ENCODE measurements at regions not wholly inside any gene's neighbourhood (a gene's known extent, or its start where the extent isn't known, plus 50 kb on each side); places are given as distances from the start of the nearest gene placed in this dataset.
"Not testable (repeated sequence)": the region's sequence is repeated elsewhere in the genome, so short reads cannot be mapped to it uniquely, and the experiment has no call there.

DNA sequence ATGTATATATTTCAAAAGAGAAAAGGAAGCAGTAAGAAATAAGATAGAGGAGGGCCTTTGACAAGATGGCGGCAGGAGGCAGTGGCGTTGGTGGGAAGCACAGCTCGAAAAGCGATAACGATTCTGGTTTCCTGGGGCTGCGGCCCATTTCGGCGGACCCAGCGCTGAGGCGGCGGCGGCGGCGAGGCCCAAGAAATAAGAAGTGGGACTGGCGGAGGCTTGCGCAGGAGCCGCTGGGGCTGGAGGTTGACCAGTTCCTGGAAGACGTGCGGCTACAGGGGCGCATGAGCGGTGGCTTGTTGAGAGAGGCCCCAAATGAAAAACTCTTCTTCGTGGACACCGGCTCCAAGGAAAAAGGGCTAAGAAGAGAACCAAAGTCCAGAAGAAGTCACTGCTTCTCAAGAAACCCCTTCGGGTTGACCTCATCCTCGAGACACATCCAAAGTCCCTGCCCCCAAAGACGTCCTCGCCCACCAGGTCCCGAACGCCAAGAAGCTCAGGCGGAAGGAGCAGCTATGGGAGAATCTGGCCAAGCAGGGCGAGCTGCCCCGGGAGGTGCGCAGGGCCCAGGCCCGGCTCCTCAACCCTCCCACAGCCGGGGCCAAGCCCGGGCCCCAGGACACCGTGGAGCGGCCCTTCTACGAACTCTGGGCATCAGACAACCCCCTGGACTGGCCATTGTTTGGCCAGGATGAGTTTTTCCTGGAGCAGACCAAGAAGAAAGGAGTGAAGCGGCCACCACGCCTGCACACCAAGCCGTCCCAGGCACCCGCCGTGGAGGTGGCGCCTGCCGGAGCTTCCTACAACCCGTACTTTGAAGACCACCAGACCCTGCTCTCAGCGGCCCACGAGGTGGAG is 624.3 kb downstream of the MCTP2 start:
- DNase-seq (ENCODE audit: insufficient read length, low spot score) (no peak), FAIRE-seq (no peak)
- no peak for TF ChIP-seq POLR2AphosphoS5 (IDR thresholded peaks at IDR 0.05; ENCODE audit: low read depth, low read length)
- TF ChIP-seq POU2F2 (IDR thresholded peaks at IDR 0.05; ENCODE audit: low read depth, low read length) = no peak
- TF ChIP-seq SPI1 (IDR thresholded peaks at IDR 0.05; ENCODE audit: low read depth, low read length) = no peak
- no peak for TF ChIP-seq PAX5 (IDR thresholded peaks at IDR 0.05; ENCODE audit: insufficient read depth, low read length, severe bottlenecking)
- no peak for TF ChIP-seq TAF1 (IDR thresholded peaks at IDR 0.05; ENCODE audit: low read depth, low read length)
- no peak for TF ChIP-seq POLR2A (IDR thresholded peaks at IDR 0.05; ENCODE audit: low read depth, low read length)

DNA sequence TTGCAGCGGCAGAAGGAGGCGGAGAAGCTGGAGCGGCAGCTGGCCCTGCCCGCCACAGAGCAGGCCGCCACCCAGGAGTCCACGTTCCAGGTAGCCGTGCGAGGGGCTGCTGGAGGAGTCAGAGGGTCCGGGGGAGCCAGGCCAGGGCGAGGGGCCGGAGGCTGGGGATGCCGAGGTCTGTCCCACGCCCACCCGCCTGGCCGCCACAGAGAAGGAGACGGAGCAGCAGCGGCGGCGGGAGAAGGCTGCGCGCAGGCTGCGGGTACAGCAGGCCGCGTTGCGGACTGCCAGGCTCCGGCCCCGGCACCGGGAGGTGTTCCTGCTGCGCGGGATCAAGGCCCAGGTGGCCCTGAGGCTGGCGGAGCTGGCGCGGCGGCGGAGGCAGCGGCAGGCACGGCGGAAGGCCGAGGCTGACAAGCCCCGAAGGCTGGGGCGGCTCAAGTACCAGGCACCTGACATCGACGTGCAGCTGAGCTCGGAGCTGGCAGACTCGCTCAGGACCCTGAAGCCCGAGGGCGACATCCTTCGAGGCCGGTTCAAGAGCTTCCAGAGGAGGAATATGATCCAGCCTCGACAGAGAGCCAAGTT is 625.0 kb downstream of the MCTP2 start:
- no peak for FAIRE-seq
- DNase-seq (ENCODE audit: insufficient read length, low spot score) = no peak
- TF ChIP-seq PAX5 (IDR thresholded peaks at IDR 0.05; ENCODE audit: insufficient read depth, low read length, severe bottlenecking) (no peak), POLR2AphosphoS5 (IDR thresholded peaks at IDR 0.05; ENCODE audit: low read depth, low read length) (no peak), TAF1 (IDR thresholded peaks at IDR 0.05; ENCODE audit: low read depth, low read length) (no peak), SPI1 (IDR thresholded peaks at IDR 0.05; ENCODE audit: low read depth, low read length) (no peak), POLR2A (IDR thresholded peaks at IDR 0.05; ENCODE audit: low read depth, low read length) (no peak), POU2F2 (IDR thresholded peaks at IDR 0.05; ENCODE audit: low read depth, low read length) (no peak)

DNA sequence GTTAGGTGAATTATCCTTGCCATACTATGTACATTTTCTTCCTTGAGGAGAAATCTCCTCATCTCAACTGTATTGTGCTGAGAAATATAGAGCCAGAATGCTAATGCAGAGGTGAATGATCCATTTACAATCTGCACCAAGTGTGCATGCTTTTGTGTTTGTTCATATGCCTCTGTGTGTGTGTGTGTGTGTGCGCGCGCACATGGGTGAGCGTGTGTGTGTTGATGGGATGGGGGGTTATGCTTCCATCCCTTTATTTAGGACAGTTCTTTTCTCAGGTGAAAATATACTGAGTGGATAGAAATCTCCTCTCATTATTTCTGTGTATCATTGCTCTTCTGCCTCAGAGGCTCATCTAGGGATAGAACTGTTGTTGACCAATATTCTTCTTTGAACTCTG is 626.1 kb downstream of the MCTP2 start:
- FAIRE-seq (no peak), DNase-seq (ENCODE audit: insufficient read length, low spot score) (no peak)
- no peak for TF ChIP-seq TAF1 (IDR thresholded peaks at IDR 0.05; ENCODE audit: low read depth, low read length)

DNA sequence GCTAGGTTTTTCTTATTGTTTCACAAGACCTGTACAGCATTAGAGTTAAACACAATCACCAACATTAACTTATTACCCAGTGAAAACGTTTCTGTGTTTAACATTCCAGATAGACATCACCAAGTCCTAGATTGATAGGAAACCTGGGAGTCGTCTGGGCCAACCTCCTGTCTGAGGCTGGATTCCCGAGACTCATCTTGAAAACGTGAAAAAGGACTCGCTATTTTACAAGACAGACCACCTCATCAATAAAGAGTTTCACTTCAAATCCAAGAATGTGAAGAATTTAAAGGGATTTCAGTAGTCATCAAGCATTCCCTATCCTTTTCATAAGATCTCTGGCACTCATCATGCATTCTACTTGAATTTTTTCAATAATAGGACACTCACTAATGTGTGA is 626.6 kb downstream of the MCTP2 start:
- TF ChIP-seq TAF1 (IDR thresholded peaks at IDR 0.05; ENCODE audit: low read depth, low read length) (no peak), POLR2AphosphoS5 (IDR thresholded peaks at IDR 0.05; ENCODE audit: low read depth, low read length) (no peak), SPI1 (IDR thresholded peaks at IDR 0.05; ENCODE audit: low read depth, low read length) (no peak), POU2F2 (IDR thresholded peaks at IDR 0.05; ENCODE audit: low read depth, low read length) (no peak), PAX5 (IDR thresholded peaks at IDR 0.05; ENCODE audit: insufficient read depth, low read length, severe bottlenecking) (no peak), POLR2A (IDR thresholded peaks at IDR 0.05; ENCODE audit: low read depth, low read length) (no peak)
- FAIRE-seq = no peak

DNA sequence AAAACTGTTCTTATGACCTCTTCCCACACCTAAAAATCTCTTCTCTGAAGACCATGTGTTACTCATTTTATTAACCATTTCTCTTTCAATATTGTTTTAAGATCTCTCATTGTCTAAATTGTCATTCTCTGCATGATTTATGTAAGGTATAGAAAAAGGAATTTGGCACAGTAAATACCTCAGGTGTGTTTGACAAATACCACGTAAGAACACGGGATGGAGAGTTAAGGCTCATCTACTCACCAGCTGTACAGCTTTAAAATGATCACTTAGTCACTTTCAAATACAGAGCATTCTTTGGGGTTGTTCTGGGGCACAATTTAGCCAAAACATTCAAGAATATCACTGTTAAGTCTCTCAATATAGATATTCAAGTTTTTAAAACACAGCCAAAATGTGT is 627.1 kb downstream of the MCTP2 start:
- no peak for TF ChIP-seq PAX5 (IDR thresholded peaks at IDR 0.05; ENCODE audit: insufficient read depth, low read length, severe bottlenecking)
- TF ChIP-seq POLR2AphosphoS5 (IDR thresholded peaks at IDR 0.05; ENCODE audit: low read depth, low read length) = no peak
- TF ChIP-seq TAF1 (IDR thresholded peaks at IDR 0.05; ENCODE audit: low read depth, low read length) = no peak
- TF ChIP-seq SPI1 (IDR thresholded peaks at IDR 0.05; ENCODE audit: low read depth, low read length) = no peak
- no peak for TF ChIP-seq POLR2A (IDR thresholded peaks at IDR 0.05; ENCODE audit: low read depth, low read length)
- no peak for TF ChIP-seq POU2F2 (IDR thresholded peaks at IDR 0.05; ENCODE audit: low read depth, low read length)
- FAIRE-seq = no peak
- DNase-seq (ENCODE audit: insufficient read length, low spot score) = no peak

More for the DNA sequence above, 626.6 kb downstream of the MCTP2 start:
- no peak for DNase-seq (ENCODE audit: insufficient read length, low spot score)

DNA sequence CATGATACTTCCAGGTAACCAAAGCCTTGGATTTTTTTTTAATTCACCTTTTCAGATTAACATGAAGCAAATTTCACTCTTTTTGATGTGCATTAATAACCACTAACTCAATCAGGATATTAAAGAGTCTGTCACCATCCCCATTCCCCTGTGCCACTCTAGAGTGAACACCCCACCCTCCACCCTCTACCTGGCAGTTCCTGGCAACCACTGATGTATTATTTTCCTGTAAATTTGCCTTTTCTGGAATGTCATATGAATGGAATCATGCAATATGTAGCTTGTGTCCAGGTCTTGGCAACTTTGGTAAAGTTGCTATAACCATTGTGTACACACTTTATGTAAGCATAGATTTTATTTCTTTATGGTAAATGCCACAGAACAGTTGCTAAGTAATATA is 627.6 kb downstream of the MCTP2 start:
- DNase-seq (ENCODE audit: insufficient read length, low spot score) (no peak), FAIRE-seq (no peak)
- TF ChIP-seq TAF1 (IDR thresholded peaks at IDR 0.05; ENCODE audit: low read depth, low read length) (no peak), POU2F2 (IDR thresholded peaks at IDR 0.05; ENCODE audit: low read depth, low read length) (no peak), SPI1 (IDR thresholded peaks at IDR 0.05; ENCODE audit: low read depth, low read length) (no peak), POLR2AphosphoS5 (IDR thresholded peaks at IDR 0.05; ENCODE audit: low read depth, low read length) (no peak), PAX5 (IDR thresholded peaks at IDR 0.05; ENCODE audit: insufficient read depth, low read length, severe bottlenecking) (no peak), POLR2A (IDR thresholded peaks at IDR 0.05; ENCODE audit: low read depth, low read length) (no peak)

DNA sequence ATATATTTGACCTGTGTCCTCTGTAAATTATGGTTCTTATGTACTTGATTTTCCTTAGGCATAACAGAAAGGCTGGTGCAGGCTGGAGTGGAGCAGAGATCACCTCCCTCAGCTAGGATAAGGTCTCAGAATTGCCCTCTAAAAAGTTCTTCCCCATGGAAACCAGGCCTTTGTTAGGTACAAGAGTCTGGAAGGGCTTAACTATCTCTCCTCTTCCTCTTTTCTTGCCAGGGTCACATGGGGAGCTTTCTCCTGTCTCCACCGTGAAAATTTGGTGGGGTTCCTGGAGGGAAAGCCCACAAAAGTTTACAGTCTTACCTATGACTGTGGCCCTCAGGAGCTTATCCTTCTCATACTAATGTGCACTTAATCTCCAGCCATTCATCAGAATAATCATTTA is 633.2 kb downstream of the MCTP2 start:
- TF ChIP-seq SPI1 (IDR thresholded peaks at IDR 0.05; ENCODE audit: low read depth, low read length) (no peak), POLR2A (IDR thresholded peaks at IDR 0.05; ENCODE audit: low read depth, low read length) (no peak), POLR2AphosphoS5 (IDR thresholded peaks at IDR 0.05; ENCODE audit: low read depth, low read length) (no peak), POU2F2 (IDR thresholded peaks at IDR 0.05; ENCODE audit: low read depth, low read length) (no peak), PAX5 (IDR thresholded peaks at IDR 0.05; ENCODE audit: insufficient read depth, low read length, severe bottlenecking) (no peak)
- FAIRE-seq = no peak
- no peak for DNase-seq (ENCODE audit: insufficient read length, low spot score)

DNA sequence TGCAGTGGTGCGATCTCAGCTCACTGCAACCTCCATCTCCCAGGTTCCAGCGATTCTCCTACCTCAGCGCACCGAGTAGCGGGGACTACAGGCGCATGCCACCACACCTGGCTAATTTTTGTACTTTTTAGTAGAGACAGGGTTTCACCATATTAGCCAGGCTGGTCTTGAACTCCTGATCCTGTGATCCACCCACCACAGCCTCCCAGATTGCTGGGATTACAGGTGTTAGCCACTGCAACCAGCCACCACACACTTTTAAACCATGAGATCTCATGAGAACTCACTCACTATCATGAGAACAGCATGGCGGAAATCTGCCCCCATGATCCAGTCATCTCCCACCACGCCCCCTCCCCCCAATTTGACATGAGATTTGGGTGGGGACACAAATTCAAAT is 636.9 kb downstream of the MCTP2 start:
- FAIRE-seq = not testable (repeated sequence)

DNA sequence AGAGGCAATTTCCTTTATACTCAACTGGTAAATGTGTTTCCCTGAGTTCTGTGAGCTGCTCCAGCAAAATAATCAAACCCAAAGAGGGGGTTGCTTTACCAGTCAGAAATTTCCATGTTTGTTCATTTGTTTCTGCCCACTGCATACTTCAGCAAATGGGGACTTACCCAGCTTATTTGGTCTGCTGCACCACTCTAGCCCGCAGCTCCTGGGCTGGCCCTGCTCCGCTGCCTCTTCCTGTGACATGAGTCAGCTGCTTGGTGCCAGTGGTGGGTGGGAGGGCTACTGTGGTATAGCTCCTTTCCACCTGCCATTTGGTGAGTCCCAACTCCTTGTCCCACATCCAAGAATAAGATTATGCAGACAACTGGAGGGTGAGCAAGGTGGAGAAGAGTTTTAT is 644.2 kb downstream of the MCTP2 start:
- FAIRE-seq = no peak
- TF ChIP-seq POU2F2 (IDR thresholded peaks at IDR 0.05; ENCODE audit: low read depth, low read length) = no peak
- no peak for TF ChIP-seq TAF1 (IDR thresholded peaks at IDR 0.05; ENCODE audit: low read depth, low read length)
- no peak for TF ChIP-seq POLR2A (IDR thresholded peaks at IDR 0.05; ENCODE audit: low read depth, low read length)
- TF ChIP-seq SPI1 (IDR thresholded peaks at IDR 0.05; ENCODE audit: low read depth, low read length) = no peak
- TF ChIP-seq PAX5 (IDR thresholded peaks at IDR 0.05; ENCODE audit: insufficient read depth, low read length, severe bottlenecking) = no peak
- no peak for TF ChIP-seq POLR2AphosphoS5 (IDR thresholded peaks at IDR 0.05; ENCODE audit: low read depth, low read length)
- no peak for DNase-seq (ENCODE audit: insufficient read length, low spot score)

More for the DNA sequence above, 636.9 kb downstream of the MCTP2 start:
- not testable (repeated sequence) for DNase-seq (ENCODE audit: insufficient read length, low spot score)

DNA sequence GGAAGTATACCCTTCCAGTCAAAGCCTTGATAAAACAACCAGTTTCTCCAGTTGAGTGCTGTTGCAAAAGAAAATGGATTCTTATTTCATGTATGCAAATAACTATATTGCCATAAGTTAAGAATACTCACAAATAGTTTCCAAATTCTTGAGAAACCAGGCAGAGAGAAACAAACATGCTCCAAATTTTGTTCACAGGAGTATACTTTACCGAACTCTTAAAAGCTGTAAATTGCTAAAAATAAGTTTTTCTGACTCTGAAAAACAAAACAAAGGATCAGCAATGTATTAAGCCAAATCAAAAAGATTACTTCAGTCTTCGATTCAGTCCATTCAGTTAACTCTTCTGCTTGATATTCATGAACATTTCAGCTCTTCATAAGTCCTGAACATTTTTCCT is 646.5 kb downstream of the MCTP2 start:
- no peak for DNase-seq (ENCODE audit: insufficient read length, low spot score)
- FAIRE-seq = no peak
- TF ChIP-seq POU2F2 (IDR thresholded peaks at IDR 0.05; ENCODE audit: low read depth, low read length) (no peak), POLR2A (IDR thresholded peaks at IDR 0.05; ENCODE audit: low read depth, low read length) (no peak), POLR2AphosphoS5 (IDR thresholded peaks at IDR 0.05; ENCODE audit: low read depth, low read length) (no peak), SPI1 (IDR thresholded peaks at IDR 0.05; ENCODE audit: low read depth, low read length) (no peak), TAF1 (IDR thresholded peaks at IDR 0.05; ENCODE audit: low read depth, low read length) (no peak), PAX5 (IDR thresholded peaks at IDR 0.05; ENCODE audit: insufficient read depth, low read length, severe bottlenecking) (no peak)

Data from GM12891 (cell line).